ENCODE measurements at regions not wholly inside any gene's neighbourhood (a gene's known extent, or its start where the extent isn't known, plus 50 kb on each side); places are given as distances from the start of the nearest gene placed in this dataset.

DNA sequence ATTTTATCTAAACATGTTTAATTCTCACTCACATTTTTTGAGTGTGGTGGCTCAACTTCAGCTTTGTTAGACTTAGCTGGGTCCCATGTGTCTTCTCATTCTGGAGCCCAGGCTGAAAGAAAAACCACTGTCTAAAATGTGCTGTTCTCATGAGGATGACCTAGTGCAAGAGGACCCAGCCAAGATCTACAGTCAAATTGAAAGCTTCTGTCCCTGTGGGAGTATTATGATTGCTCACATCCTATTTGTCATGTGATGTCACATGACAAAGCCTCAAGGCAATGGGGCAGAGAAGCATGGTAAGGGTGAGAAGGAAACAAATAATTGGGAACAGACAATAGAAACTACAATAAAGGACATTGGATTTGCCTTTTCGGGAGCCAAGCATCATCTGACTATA lies 113.4 kb upstream of the ASTN2 start:
- Histone ChIP-seq H3K4me3 (ENCODE audit: low read depth in 1 of 2, low read length in 2 of 2) (no peak overlapping the region), H3K9me3 (ENCODE audit: insufficient read depth, low read length, severe bottlenecking) (peaks cover 6% of the 10 kb centered on the region), H3K36me3 (ENCODE audit: insufficient read depth, low read length) (no peaks in the 10 kb centered on the region), H3K4me2 (ENCODE audit: insufficient read depth, low read length) (no peak overlapping the region), H3K27me3 (ENCODE audit: insufficient read depth, low read length, poor library complexity) (no peaks in the 10 kb centered on the region), H3K79me2 (ENCODE audit: insufficient read depth, low read length) (no peaks in the 10 kb centered on the region), H3K27ac (ENCODE audit: low read length) (no peak overlapping the region), H4K20me1 (ENCODE audit: insufficient read depth, low read length) (no peaks in the 10 kb centered on the region), H2AFZ (ENCODE audit: low read depth, low read length) (no peak overlapping the region), H3K9ac (ENCODE audit: low read depth, low read length) (no peak overlapping the region), H3K4me1 (ENCODE audit: insufficient read depth, low read length) (0 out of 2 replicates have a peak, but pooled peaks cover 4% of the 10 kb centered on the region)
- ATAC-seq (ENCODE audit: insufficient read depth, low read depth), result no peak
- TF ChIP-seq EZH2 (IDR thresholded peaks at IDR 0.05; ENCODE audit: borderline replicate concordance, low read depth, low read length, severe bottlenecking), result no peak
- TF ChIP-seq, protein P1, sequence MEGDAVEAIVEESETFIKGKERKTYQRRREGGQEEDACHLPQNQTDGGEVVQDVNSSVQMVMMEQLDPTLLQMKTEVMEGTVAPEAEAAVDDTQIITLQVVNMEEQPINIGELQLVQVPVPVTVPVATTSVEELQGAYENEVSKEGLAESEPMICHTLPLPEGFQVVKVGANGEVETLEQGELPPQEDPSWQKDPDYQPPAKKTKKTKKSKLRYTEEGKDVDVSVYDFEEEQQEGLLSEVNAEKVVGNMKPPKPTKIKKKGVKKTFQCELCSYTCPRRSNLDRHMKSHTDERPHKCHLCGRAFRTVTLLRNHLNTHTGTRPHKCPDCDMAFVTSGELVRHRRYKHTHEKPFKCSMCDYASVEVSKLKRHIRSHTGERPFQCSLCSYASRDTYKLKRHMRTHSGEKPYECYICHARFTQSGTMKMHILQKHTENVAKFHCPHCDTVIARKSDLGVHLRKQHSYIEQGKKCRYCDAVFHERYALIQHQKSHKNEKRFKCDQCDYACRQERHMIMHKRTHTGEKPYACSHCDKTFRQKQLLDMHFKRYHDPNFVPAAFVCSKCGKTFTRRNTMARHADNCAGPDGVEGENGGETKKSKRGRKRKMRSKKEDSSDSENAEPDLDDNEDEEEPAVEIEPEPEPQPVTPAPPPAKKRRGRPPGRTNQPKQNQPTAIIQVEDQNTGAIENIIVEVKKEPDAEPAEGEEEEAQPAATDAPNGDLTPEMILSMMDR (IDR thresholded peaks at IDR 0.05; ENCODE audit: borderline replicate concordance, extremely low read depth, low read length, poor library complexity, severe bottlenecking), result no peak
- no peak for DNase-seq

DNA sequence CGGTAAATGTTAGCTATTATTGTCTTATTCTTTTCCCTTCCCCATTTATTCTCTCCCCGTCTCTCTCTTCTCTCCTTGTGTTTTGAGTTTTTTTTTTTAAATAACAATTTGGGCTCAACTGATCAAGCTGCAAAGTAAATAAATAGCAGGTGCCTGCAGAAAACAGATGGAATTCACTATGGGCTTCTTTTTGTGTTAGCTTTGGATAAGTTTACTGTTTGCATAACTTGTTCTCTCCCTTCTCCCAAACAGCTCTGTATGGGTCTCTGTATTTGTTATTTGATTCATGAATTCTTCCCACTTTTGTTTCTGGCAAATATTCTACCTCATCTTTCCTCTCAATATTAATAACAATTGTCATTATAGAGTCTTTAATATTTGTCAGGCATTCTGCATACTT lies 111.8 kb upstream of the ASTN2 start:
- 0 out of 2 replicates have a peak, but pooled peaks cover 4% of the 10 kb centered on the region for H3K4me1 ChIP-seq (ENCODE audit: insufficient read depth, low read length)
- H3K4me2 ChIP-seq (ENCODE audit: insufficient read depth, low read length), result no peak overlapping the region
- no peaks in the 10 kb centered on the region for H3K79me2 ChIP-seq (ENCODE audit: insufficient read depth, low read length)
- H3K27ac ChIP-seq (ENCODE audit: low read length), result no peak overlapping the region
- no peak overlapping the region for H3K4me3 ChIP-seq (ENCODE audit: low read depth in 1 of 2, low read length in 2 of 2)
- H3K36me3 ChIP-seq (ENCODE audit: insufficient read depth, low read length), result no peaks in the 10 kb centered on the region
- H4K20me1 ChIP-seq (ENCODE audit: insufficient read depth, low read length), result no peaks in the 10 kb centered on the region
- TF ChIP-seq EZH2 (IDR thresholded peaks at IDR 0.05; ENCODE audit: borderline replicate concordance, low read depth, low read length, severe bottlenecking), result no peak
- TF ChIP-seq, protein P1 (IDR thresholded peaks at IDR 0.05; ENCODE audit: borderline replicate concordance, extremely low read depth, low read length, poor library complexity, severe bottlenecking), result no peak
- no peak for ATAC-seq (ENCODE audit: insufficient read depth, low read depth)
- H2AFZ ChIP-seq (ENCODE audit: low read depth, low read length), result no peak overlapping the region
- no peak overlapping the region for H3K9ac ChIP-seq (ENCODE audit: low read depth, low read length)
- DNase-seq, result no peak
- H3K27me3 ChIP-seq (ENCODE audit: insufficient read depth, low read length, poor library complexity), result no peaks in the 10 kb centered on the region
- peaks cover 6% of the 10 kb centered on the region for H3K9me3 ChIP-seq (ENCODE audit: insufficient read depth, low read length, severe bottlenecking)

DNA sequence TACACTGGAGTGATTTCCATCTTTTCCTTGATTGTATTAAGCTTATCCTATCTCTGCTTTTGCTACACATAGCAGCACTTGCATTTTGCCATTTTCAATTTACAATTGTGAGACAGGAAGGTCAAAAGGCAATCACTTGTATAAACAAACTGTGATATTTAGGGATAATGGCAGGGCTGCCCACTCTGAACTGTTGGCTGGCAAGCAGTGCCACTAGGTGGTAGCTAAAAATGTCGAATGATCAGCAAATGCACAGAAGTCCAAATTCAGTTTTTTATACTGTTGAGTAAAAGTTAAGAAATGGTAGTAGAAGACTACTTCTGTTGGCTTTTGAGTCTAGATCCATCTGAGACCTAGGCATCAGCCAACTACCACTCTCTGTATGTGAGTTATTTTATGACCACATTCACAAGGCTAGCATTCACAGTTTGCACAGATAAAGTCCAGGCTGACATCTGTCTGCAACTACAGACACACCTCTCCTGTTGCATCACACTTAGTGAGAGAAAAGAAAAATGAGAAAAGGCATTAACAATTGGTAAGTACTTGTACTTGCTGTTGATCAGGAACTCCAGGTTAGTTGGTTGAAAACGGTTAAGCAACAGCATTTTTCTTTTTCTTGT lies 108.8 kb upstream of the ASTN2 start:
- ATAC-seq (ENCODE audit: insufficient read depth, low read depth), result no peak
- H3K27me3 ChIP-seq (ENCODE audit: insufficient read depth, low read length, poor library complexity), result no peaks in the 10 kb centered on the region
- TF ChIP-seq EZH2 (IDR thresholded peaks at IDR 0.05; ENCODE audit: borderline replicate concordance, low read depth, low read length, severe bottlenecking), result no peak
- TF ChIP-seq, protein P1 (IDR thresholded peaks at IDR 0.05; ENCODE audit: borderline replicate concordance, extremely low read depth, low read length, poor library complexity, severe bottlenecking), result no peak
- H3K79me2 ChIP-seq (ENCODE audit: insufficient read depth, low read length), result no peaks in the 10 kb centered on the region
- no peaks in the 10 kb centered on the region for H3K36me3 ChIP-seq (ENCODE audit: insufficient read depth, low read length)
- peaks cover 9% of the 10 kb centered on the region for H3K9me3 ChIP-seq (ENCODE audit: insufficient read depth, low read length, severe bottlenecking)
- no peaks in the 10 kb centered on the region for H4K20me1 ChIP-seq (ENCODE audit: insufficient read depth, low read length)
- 0 out of 2 replicates have a peak, but pooled peaks cover 4% of the 10 kb centered on the region for H3K4me1 ChIP-seq (ENCODE audit: insufficient read depth, low read length)
- no peak for DNase-seq
- no peak overlapping the region for H3K9ac ChIP-seq (ENCODE audit: low read depth, low read length)
- H3K4me2 ChIP-seq (ENCODE audit: insufficient read depth, low read length), result no peak overlapping the region
- no peak overlapping the region for H2AFZ ChIP-seq (ENCODE audit: low read depth, low read length)
- H3K27ac ChIP-seq (ENCODE audit: low read length), result no peak overlapping the region
- no peak overlapping the region for H3K4me3 ChIP-seq (ENCODE audit: low read depth in 1 of 2, low read length in 2 of 2)
